Hepatocyte (in vitro differentiated cells): ENCODE measurements at regions not wholly inside any gene's neighbourhood (a gene's known extent, or its start where the extent isn't known, plus 50 kb on each side); places are given as distances from the start of the nearest gene placed in this dataset.

ENCODE experiments used
- DNase-seq: peaks from one replicate; pipeline ENCODE4 v3.0.0-alpha.2; 2016; ENCODE audit warnings: low spot score
- H2AFZ ChIP-seq: fragments of 200-600 bp; sonication (generic); 2 replicates; pipeline ENCODE4 v1.6.0; 2016; ENCODE audit warnings: antibody characterized with exemption, mild to moderate bottlenecking
- H3K27ac ChIP-seq: fragments of 200-600 bp; sonication (generic); 2 replicates; pipeline ENCODE4 v1.5.1; 2016; ENCODE audit warnings: mild to moderate bottlenecking
- H3K27me3 ChIP-seq: fragments of 200-600 bp; sonication (generic); 2 replicates; pipeline ENCODE4 v1.6.1; 2016
- H3K36me3 ChIP-seq: fragments of 200-600 bp; sonication (generic); replicated peaks from 2 replicates; pipeline ENCODE4 v1.5.1; 2016; ENCODE audit warnings: low read depth; ENCODE audit not compliant: insufficient read depth
- H3K4me1 ChIP-seq: fragments of 200-600 bp; sonication (generic); 2 replicates; pipeline ENCODE4 v1.5.1; 2016; ENCODE audit warnings: mild to moderate bottlenecking, moderate library complexity; ENCODE audit not compliant: insufficient read depth
- H3K4me2 ChIP-seq: fragments of 200-600 bp; sonication (generic); 2 replicates; pipeline ENCODE4 v1.6.0; 2016
- H3K4me3 ChIP-seq: fragments of 200-600 bp; sonication (generic); 2 replicates; pipeline ENCODE4 v1.5.1; 2016; ENCODE audit warnings: mild to moderate bottlenecking
- H3K79me2 ChIP-seq: fragments of 200-600 bp; sonication (generic); 2 replicates; pipeline ENCODE4 v1.6.0; 2017; ENCODE audit warnings: mild to moderate bottlenecking
- H3K9me2 ChIP-seq: fragments of 200-600 bp; sonication (generic); replicated peaks from 2 replicates; pipeline ENCODE4 v1.6.0; 2017; ENCODE audit warnings: mild to moderate bottlenecking; ENCODE audit not compliant: insufficient read depth
- H3K9me3 ChIP-seq: fragments of 200-600 bp; sonication (generic); 2 replicates; pipeline ENCODE4 v1.5.1; 2016; ENCODE audit warnings: low read depth, mild to moderate bottlenecking
- H4K20me1 ChIP-seq: fragments of 200-600 bp; sonication (generic); 2 replicates; pipeline ENCODE4 v1.6.0; 2016; ENCODE audit warnings: mild to moderate bottlenecking; ENCODE audit not compliant: insufficient read depth, poor library complexity, severe bottlenecking
- EZH2 ChIP-seq: fragments of 200-600 bp; sonication (generic); IDR thresholded peaks from 2 replicates; pipeline ENCODE4 v1.6.1; 2016; ENCODE audit warnings: antibody characterized with exemption, mild to moderate bottlenecking, borderline replicate concordance
- EZH2phosphoT487 ChIP-seq: fragments of 200-600 bp; sonication (generic); IDR thresholded peaks from one replicate; pipeline ENCODE4 v1.6.1; 2018; ENCODE audit warnings: antibody characterized with exemption, mild to moderate bottlenecking, low read depth, moderate library complexity; ENCODE audit not compliant: unreplicated experiment, severe bottlenecking
- WGBS: methylation state at CpG from one replicate; pipeline ENCODE4 v1.1.6; 2016; ENCODE audit warnings: low lambda C conversion rate; ENCODE audit errors: missing lambda C conversion rate; 5-methylcytosine and 5-hydroxymethylcytosine counted together
- TF ChIP-seq, protein P1 (sequence below): fragments of 200-600 bp; sonication (generic); IDR thresholded peaks from 2 replicates; pipeline ENCODE4 v1.5.1; 2016; ENCODE audit warnings: antibody characterized with exemption, mild to moderate bottlenecking; ENCODE audit not compliant: poor library complexity

DNA sequence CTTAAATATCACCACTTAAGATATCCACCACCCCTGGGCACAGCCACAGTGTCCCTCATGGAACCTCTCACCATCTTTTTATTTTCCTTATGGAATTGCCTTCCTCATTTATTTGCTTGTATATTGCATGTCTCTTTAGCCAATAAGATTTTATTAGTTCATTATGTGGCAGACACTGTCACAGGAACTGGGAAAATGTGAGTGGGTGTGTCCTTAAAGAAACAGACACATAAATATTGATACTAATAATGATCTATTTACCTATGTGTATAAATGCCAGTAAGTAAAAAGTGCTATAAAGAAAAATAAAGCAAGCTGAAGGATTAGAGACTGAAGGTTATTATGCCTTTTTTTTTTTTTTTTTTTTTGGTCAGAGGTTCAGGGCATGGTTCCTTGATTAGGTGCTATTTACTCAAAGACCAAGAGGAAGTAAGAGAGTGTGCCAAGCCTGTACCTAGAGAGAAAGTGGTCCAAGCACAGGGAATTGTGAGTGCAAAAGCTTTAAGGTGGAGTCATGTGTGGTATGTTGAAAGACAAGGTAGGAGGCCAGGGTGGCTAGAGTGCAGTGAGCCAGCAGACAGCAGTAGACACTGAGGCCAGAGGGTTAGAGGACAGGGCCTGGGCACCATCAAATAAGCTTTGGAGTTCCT lies 589.0 kb downstream of the USP25 start:
- Histone ChIP-seq H3K27me3 (no peaks in the 10 kb centered on the region), H2AFZ (no peak overlapping the region), H3K4me2 (no peak overlapping the region), H4K20me1 (no peaks in the 10 kb centered on the region), H3K36me3 (no peaks in the 10 kb centered on the region), H3K9me2 (no peaks in the 10 kb centered on the region), H3K27ac (no peak overlapping the region), H3K4me3 (no peak overlapping the region), H3K9me3 (no peaks in the 10 kb centered on the region), H3K79me2 (no peaks in the 10 kb centered on the region), H3K4me1 (no peaks in the 10 kb centered on the region)
- no peak for DNase-seq
- TF ChIP-seq, protein P1, sequence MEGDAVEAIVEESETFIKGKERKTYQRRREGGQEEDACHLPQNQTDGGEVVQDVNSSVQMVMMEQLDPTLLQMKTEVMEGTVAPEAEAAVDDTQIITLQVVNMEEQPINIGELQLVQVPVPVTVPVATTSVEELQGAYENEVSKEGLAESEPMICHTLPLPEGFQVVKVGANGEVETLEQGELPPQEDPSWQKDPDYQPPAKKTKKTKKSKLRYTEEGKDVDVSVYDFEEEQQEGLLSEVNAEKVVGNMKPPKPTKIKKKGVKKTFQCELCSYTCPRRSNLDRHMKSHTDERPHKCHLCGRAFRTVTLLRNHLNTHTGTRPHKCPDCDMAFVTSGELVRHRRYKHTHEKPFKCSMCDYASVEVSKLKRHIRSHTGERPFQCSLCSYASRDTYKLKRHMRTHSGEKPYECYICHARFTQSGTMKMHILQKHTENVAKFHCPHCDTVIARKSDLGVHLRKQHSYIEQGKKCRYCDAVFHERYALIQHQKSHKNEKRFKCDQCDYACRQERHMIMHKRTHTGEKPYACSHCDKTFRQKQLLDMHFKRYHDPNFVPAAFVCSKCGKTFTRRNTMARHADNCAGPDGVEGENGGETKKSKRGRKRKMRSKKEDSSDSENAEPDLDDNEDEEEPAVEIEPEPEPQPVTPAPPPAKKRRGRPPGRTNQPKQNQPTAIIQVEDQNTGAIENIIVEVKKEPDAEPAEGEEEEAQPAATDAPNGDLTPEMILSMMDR = no peak
- TF ChIP-seq EZH2 (no peak), EZH2phosphoT487 (no peak)

DNA sequence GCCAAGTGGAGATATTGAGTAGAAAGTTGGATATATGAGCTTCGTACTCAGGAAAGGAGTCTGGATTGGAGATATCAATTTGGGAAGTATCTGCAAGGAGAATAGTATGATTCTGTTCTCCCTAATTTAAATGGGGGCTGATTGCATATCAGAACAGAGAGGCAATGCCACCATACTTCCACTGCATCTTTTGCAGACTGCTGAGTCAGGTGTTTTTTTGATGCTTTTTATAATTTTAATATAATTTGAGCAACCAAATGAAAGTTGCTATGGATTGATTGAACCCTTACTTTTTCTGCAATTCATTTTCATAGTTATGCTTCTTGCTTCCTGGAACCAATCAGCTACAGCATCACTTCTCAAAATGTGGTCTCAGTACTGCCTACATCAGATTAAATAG lies 590.3 kb downstream of the USP25 start:
- Histone ChIP-seq H3K36me3 (no peaks in the 10 kb centered on the region), H4K20me1 (no peaks in the 10 kb centered on the region), H3K27ac (no peak overlapping the region), H3K79me2 (no peaks in the 10 kb centered on the region), H3K4me1 (no peaks in the 10 kb centered on the region), H3K4me2 (no peak overlapping the region), H3K9me3 (no peaks in the 10 kb centered on the region), H3K27me3 (no peaks in the 10 kb centered on the region), H3K9me2 (no peaks in the 10 kb centered on the region), H2AFZ (no peak overlapping the region), H3K4me3 (no peak overlapping the region)
- no peak for DNase-seq
- no peak for TF ChIP-seq EZH2phosphoT487
- no peak for TF ChIP-seq EZH2
- TF ChIP-seq, protein P1 = no peak
- 95% methylated on average over 1 of the region's 1 CpG for WGBS

DNA sequence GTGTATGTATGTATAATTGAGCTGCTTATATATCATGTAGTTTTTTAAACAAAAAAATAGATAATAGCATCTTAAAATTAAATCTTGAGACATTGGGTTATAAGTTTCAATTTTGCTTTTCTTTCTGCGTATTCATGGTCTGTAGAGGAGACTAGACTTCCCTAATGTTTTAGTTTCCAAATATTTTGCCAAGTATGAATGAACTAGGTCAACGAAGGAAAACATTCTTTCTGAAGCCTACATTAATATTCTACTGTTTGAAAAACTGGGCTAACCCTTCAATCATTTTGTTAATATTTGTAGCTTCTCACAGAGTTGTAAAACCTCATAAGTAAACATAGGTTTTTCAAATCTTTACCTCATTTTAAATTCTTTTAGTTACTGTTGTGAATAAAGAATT lies 592.7 kb downstream of the USP25 start:
- no peak overlapping the region for H3K4me3 ChIP-seq
- H3K36me3 ChIP-seq = no peaks in the 10 kb centered on the region
- 84% methylated on average over 2 of the region's 2 CpGs for WGBS
- DNase-seq = no peak
- H3K4me1 ChIP-seq = no peaks in the 10 kb centered on the region
- H3K9me2 ChIP-seq = no peaks in the 10 kb centered on the region
- no peaks in the 10 kb centered on the region for H3K27me3 ChIP-seq
- H3K9me3 ChIP-seq = no peaks in the 10 kb centered on the region
- H3K79me2 ChIP-seq = no peaks in the 10 kb centered on the region
- TF ChIP-seq, protein P1 = no peak
- no peak for TF ChIP-seq EZH2phosphoT487
- TF ChIP-seq EZH2 = no peak
- H3K4me2 ChIP-seq = no peak overlapping the region
- no peak overlapping the region for H3K27ac ChIP-seq
- no peak overlapping the region for H2AFZ ChIP-seq
- no peaks in the 10 kb centered on the region for H4K20me1 ChIP-seq

DNA sequence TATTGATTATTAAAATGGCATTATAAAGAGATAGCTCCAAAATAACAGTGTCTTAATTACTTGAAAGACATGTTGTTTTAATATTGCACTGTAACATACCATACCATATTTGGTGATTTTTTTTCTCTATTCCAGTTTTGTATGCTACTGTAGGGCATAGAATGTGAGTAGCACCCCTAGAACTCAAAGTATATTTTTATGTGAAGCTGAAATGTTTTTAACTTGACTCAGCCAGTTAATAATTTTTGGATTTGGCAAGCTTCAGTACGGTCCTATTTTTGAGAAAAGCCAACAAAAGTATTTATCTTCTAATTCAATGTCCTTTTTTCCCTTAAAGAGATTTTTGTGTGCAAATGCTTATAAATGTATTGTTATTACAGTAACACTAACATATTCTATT lies 593.8 kb downstream of the USP25 start:
- no peak overlapping the region for H2AFZ ChIP-seq
- no peak for TF ChIP-seq EZH2phosphoT487
- no peak for TF ChIP-seq EZH2
- TF ChIP-seq, protein P1 = no peak
- H3K36me3 ChIP-seq = no peaks in the 10 kb centered on the region
- no peaks in the 10 kb centered on the region for H3K9me3 ChIP-seq
- H3K27ac ChIP-seq = no peak overlapping the region
- no peaks in the 10 kb centered on the region for H3K9me2 ChIP-seq
- H3K4me1 ChIP-seq = no peaks in the 10 kb centered on the region
- no peaks in the 10 kb centered on the region for H3K79me2 ChIP-seq
- no peak overlapping the region for H3K4me3 ChIP-seq
- WGBS = 58% methylated on average over 1 of the region's 1 CpG
- no peaks in the 10 kb centered on the region for H4K20me1 ChIP-seq
- no peak overlapping the region for H3K4me2 ChIP-seq
- H3K27me3 ChIP-seq = no peaks in the 10 kb centered on the region
- DNase-seq = no peak
